Right lobe of liver (tissue), 4 donors: ENCODE measurements at regions not wholly inside any gene's neighbourhood (a gene's known extent, or its start where the extent isn't known, plus 50 kb on each side); places are given as distances from the start of the nearest gene placed in this dataset.

Source experiments
- POLR2A ChIP-seq: fragments of 450-650 bp; IDR thresholded peaks from one replicate; pipeline ENCODE4 v1.6.1; 2017; ENCODE audit warnings: antibody characterized with exemption, mild to moderate bottlenecking
- TF ChIP-seq, protein P1 (sequence below), 4 donors: fragments of 200-600 bp in 3 of 4; fragments of 450-650 bp in 1 of 4; IDR thresholded peaks; one replicate each; pipeline versions ENCODE4 v1.5.1 to v1.8.0; 2016 to 2022; ENCODE audit warnings: antibody characterized with exemption in 4 of 4, mild to moderate bottlenecking in 2 of 4
- donor health status: DM: no; HTN: no; CAD: no.
- donor health status: DM: no; HTN: no; CAD: no.
- donor health status: DM: no; HTN: yes; CAD: no.

DNA sequence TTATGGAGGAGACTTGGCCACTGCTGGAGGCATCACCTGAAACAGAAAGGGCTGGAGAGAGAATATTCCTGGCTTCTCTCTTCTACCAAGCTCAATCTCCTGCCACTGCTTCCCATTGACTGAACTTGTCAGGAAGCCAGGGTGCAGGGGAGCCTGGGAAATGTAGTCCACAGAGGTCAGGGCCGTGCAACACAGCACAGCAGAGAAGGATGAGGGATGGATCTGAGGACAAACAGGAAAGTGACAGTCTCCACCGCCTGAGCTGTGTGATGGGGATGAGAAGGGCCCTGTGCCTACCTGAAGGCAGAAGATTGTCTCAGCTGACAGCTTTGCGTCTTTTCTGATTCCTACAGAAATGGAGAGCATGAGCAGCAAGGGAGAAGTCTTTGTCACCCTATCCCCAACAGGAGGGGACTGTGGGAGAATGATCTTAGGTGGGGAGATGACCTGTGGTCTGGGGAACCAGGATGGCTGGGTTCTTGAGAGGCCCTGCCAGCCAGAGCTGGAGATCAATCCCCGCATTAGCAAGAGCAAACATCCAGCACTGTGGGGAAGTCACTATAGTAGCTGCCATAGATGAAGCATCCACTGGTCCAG is 114.2 kb downstream of the SNX5 start:
- TF ChIP-seq, protein P1, sequence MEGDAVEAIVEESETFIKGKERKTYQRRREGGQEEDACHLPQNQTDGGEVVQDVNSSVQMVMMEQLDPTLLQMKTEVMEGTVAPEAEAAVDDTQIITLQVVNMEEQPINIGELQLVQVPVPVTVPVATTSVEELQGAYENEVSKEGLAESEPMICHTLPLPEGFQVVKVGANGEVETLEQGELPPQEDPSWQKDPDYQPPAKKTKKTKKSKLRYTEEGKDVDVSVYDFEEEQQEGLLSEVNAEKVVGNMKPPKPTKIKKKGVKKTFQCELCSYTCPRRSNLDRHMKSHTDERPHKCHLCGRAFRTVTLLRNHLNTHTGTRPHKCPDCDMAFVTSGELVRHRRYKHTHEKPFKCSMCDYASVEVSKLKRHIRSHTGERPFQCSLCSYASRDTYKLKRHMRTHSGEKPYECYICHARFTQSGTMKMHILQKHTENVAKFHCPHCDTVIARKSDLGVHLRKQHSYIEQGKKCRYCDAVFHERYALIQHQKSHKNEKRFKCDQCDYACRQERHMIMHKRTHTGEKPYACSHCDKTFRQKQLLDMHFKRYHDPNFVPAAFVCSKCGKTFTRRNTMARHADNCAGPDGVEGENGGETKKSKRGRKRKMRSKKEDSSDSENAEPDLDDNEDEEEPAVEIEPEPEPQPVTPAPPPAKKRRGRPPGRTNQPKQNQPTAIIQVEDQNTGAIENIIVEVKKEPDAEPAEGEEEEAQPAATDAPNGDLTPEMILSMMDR (IDR thresholded peaks at IDR 0.05) = no peak
- no peak for TF ChIP-seq POLR2A
